A673 (cell line): ENCODE measurements at regions not wholly inside any gene's neighbourhood (a gene's known extent, or its start where the extent isn't known, plus 50 kb on each side); places are given as distances from the start of the nearest gene placed in this dataset.

Experiments used
- BruUV-seq: library from RNA; stranded (reverse); fragments of 400-500 nt; replicated peaks from 2 replicates; lab custom pipeline; 2021; lab: Mats Ljungman, UMichigan
- CTCF ChIA-PET: fragments of 300-600 bp; sonication (Branson Sonifier 250); formaldehyde crosslinking; loops from one replicate; lab custom pipeline; 2022; ENCODE audit warnings: antibody characterized with exemption; lab: Charles Lee
- POLR2A ChIA-PET: fragments of 300-600 bp; sonication (Branson Sonifier 250); formaldehyde crosslinking; loops from one replicate; lab custom pipeline; 2022; ENCODE audit warnings: antibody characterized with exemption; ENCODE audit not compliant: low non-redundant PET; lab: Charles Lee
- DNase-seq: peaks from one replicate; pipeline ENCODE4 v3.0.0-alpha.2; 2015; ENCODE audit warnings: low spot score
- H3K27ac ChIP-seq: fragments of 200-600 bp; sonication (generic); 2 replicates; pipeline ENCODE4 v1.5.1; 2016; ENCODE audit warnings: mixed run types, low read depth, mild to moderate bottlenecking, mixed read lengths, antibody characterized with exemption, low read length; ENCODE audit not compliant: poor library complexity, severe bottlenecking
- H3K27me3 ChIP-seq: fragments of 200-600 bp; sonication (generic); replicated peaks from 2 replicates; pipeline ENCODE4 v1.6.1; 2017; ENCODE audit warnings: mixed run types, low read depth, mild to moderate bottlenecking, mixed read lengths, antibody characterized with exemption, low read length; ENCODE audit not compliant: insufficient read depth, poor library complexity
- H3K36me3 ChIP-seq: fragments of 200-600 bp; sonication (generic); 2 replicates; pipeline ENCODE4 v1.6.1; 2016; ENCODE audit warnings: mixed run types, mild to moderate bottlenecking, mixed read lengths, antibody characterized with exemption, low read length; ENCODE audit not compliant: insufficient read depth, poor library complexity, severe bottlenecking
- H3K4me1 ChIP-seq: fragments of 200-600 bp; sonication (generic); 2 replicates; pipeline ENCODE4 v1.6.1; 2017; ENCODE audit warnings: mixed run types, mild to moderate bottlenecking, mixed read lengths, antibody characterized with exemption, low read length; ENCODE audit not compliant: insufficient read depth, poor library complexity, severe bottlenecking
- H3K4me3 ChIP-seq: fragments of 200-600 bp; sonication (generic); 2 replicates; pipeline ENCODE4 v1.5.1; 2016; ENCODE audit warnings: low read depth, mixed run types, mild to moderate bottlenecking, mixed read lengths, low read length; ENCODE audit not compliant: poor library complexity, severe bottlenecking
- H3K9me3 ChIP-seq: fragments of 200-600 bp; sonication (generic); 2 replicates; pipeline ENCODE4 v1.6.1; 2016; ENCODE audit warnings: mixed run types, low read depth, mild to moderate bottlenecking, mixed read lengths, antibody characterized with exemption, low read length; ENCODE audit not compliant: poor library complexity, severe bottlenecking
- CTCF ChIP-seq: fragments of 300-800, 200-600 bp; sonication (generic); conservative IDR thresholded peaks from 2 replicates; pipeline ENCODE4 v1.5.1; 2017; ENCODE audit warnings: low read depth, mild to moderate bottlenecking, antibody characterized with exemption, low read length, moderate library complexity, mixed read lengths
- EZH2 ChIP-seq: fragments of 200-600 bp; sonication (generic); IDR thresholded peaks from 2 replicates; pipeline ENCODE4 v1.6.1; 2017; ENCODE audit warnings: borderline replicate concordance, low read depth, mild to moderate bottlenecking, mixed read lengths, antibody characterized with exemption, low read length; ENCODE audit not compliant: poor library complexity, severe bottlenecking
- intact Hi-C: fragments of 100-400 bp; cut with micrococcal nuclease; formaldehyde crosslinking; loops from one replicate; pipeline ENCODE4 v1.10.0; 2022; ENCODE audit not compliant: unreplicated experiment

- ChIA-PET POLR2A (no interaction called here), CTCF (no interaction called here)
- Histone ChIP-seq H3K9me3 (no peaks in the 10 kb centered on the region), H3K27ac (no peak overlapping the region), H3K4me1 (no peaks in the 10 kb centered on the region), H3K4me3 (no peak overlapping the region), H3K27me3 (no peaks in the 10 kb centered on the region), H3K36me3 (no peaks in the 10 kb centered on the region)
- intact Hi-C loops, result no loop called here
- no TSS peak for BruUV-seq
- DNase-seq, result no peak
- no peak for TF ChIP-seq CTCF
- no peak for TF ChIP-seq EZH2
These were observed 472.3 kb downstream of the FAM181B start for GRCh38 chr11:82261367-82261766.

GRCh38 chr11:82250047-82250446 lies 483.6 kb downstream of the FAM181B start:
- H3K27me3 ChIP-seq, result no peaks in the 10 kb centered on the region

DNA sequence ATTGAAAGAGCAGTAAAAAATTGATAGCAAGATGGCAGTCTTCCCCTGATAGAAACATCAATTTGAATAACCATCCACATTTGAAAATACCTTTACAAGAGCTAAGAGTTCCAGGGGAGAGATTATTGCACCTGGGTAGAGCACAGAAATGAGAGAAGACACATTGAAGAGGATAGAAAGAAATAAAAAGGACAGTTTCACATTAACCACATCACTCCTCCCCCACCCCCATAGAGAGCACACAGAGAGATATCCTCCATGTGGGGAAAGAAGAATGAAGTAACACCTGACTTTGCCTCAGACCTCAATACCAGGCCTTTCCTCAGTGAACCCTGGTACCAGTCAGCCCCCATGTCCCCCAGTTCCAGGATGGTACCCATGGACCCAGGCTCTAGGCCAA lies 486.7 kb downstream of the FAM181B start:
- Histone ChIP-seq H3K27me3 (no peaks in the 10 kb centered on the region), H3K4me3 (no peak overlapping the region), H3K27ac (no peak overlapping the region), H3K9me3 (no peaks in the 10 kb centered on the region), H3K36me3 (no peaks in the 10 kb centered on the region), H3K4me1 (no peaks in the 10 kb centered on the region)
- ChIA-PET POLR2A (no interaction called here), CTCF (no interaction called here)
- intact Hi-C loops, result no loop called here
- DNase-seq, result no peak
- no TSS peak for BruUV-seq
- TF ChIP-seq EZH2 (no peak), CTCF (no peak)

More at GRCh38 chr11:82250047-82250446, 483.6 kb downstream of the FAM181B start:
- H3K36me3 ChIP-seq, result no peaks in the 10 kb centered on the region
- H3K4me1 ChIP-seq, result no peaks in the 10 kb centered on the region
- H3K27ac ChIP-seq, result no peak overlapping the region
- no TSS peak for BruUV-seq
- no peak overlapping the region for H3K4me3 ChIP-seq
- TF ChIP-seq CTCF (no peak), EZH2 (no peak)
- H3K9me3 ChIP-seq, result no peaks in the 10 kb centered on the region
- ChIA-PET POLR2A (no interaction called here), CTCF (no interaction called here)
- intact Hi-C loops, result no loop called here
- no peak for DNase-seq
